ENCODE measurements at regions not wholly inside any gene's neighbourhood (a gene's known extent, or its start where the extent isn't known, plus 50 kb on each side); places are given as distances from the start of the nearest gene placed in this dataset.
"Not testable (repeated sequence)": the region's sequence is repeated elsewhere in the genome, so short reads cannot be mapped to it uniquely, and the experiment has no call there.

- no peak for DNase-seq
- intact Hi-C loops (cut with DNase I), result no loop called here
Measured at GRCh38 chr2:52035391-52035790, 1003.5 kb upstream of the NRXN1 start.

GRCh38 chr2:52034706-52035105, 1002.8 kb upstream of the NRXN1 start:
- intact Hi-C loops (cut with DNase I), result no loop called here
- DNase-seq, result no peak

- no peak for DNase-seq
- intact Hi-C loops (cut with DNase I), result no loop called here
Measured at GRCh38 chr2:52022006-52022405, 990.1 kb upstream of the NRXN1 start.

DNA sequence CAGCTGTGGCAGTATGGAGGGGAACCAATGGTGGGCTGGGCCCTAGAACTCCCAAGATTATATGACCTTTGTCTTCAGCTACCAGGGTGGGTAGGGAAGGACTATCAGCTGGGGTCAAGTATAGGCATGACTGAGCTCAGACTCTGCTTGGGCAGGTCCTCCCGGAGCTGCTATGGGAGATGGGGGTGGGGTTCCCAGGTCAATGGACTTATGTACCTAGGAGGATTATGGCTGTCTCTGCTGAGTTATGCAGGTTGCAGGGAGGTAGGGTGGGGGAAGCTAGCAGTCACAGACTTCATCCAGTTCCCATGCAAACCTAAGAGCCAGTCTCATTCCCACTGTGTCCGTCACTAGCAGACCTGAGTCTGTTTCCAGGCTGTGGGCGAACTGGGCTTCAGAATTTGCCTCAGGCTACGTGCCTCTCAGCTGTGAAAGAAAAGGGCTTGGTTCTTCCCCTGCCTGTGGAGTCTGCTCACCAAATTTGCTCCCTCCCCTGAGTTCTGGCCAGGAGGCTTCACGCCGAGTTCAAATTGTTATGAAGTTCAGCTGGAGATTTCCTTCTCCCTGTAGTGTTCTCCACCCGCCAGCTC, 985.8 kb upstream of the NRXN1 start:
- no peak for DNase-seq

GRCh38 chr2:52006821-52007366, 975.0 kb upstream of the NRXN1 start:
- intact Hi-C loops (cut with DNase I); DNase-seq: not testable (repeated sequence)

More for the DNA sequence above, 985.8 kb upstream of the NRXN1 start:
- intact Hi-C loops (cut with DNase I), result no loop called here

GRCh38 chr2:52000151-52000855, 968.4 kb upstream of the NRXN1 start:
- intact Hi-C loops (cut with DNase I), result no loop called here
- no peak for DNase-seq

DNA sequence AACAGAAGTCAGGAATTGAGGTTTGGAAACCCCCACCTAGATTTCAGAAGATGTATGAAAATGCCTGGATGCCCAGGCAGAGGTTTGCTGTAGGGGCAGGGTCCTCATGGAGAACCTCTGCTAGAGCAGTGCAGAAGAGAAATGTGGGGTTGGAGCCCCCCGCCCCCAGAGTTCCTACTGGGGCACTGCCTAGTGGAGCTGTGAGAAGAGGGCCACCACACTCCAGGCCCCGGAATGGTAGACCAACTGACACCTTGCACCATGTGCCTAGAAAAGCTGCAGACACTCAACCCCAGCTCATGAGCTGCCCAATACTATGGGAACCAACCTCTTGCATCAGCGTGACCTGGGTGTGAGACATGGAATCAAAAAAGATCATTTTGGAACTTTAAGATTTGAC, 967.0 kb upstream of the NRXN1 start:
- intact Hi-C loops (cut with DNase I), result no loop called here
- no peak for DNase-seq

GRCh38 chr2:51997571-51997970, 965.6 kb upstream of the NRXN1 start:
- intact Hi-C loops (cut with DNase I), result no loop called here
- no peak for DNase-seq

DNA sequence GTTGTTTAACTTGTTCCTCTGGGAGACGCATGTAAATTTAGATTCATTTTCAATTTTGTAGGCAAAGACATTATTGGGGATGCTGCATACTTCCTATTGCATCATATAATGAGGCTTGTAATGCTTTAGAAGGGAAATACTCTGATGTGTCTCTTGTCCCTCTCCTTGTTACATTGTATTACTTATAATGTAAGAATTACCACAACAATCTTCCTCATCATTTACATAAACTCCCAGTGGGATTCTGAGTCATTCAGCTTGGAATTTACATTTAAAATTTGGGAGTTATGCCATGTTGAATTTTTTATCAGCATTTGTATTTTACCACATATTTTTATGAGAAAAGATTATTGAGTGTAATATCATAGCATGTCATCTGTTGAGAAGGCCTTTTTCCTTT, 963.4 kb upstream of the NRXN1 start:
- no peak for DNase-seq
- intact Hi-C loops (cut with DNase I), result no loop called here

DNA sequence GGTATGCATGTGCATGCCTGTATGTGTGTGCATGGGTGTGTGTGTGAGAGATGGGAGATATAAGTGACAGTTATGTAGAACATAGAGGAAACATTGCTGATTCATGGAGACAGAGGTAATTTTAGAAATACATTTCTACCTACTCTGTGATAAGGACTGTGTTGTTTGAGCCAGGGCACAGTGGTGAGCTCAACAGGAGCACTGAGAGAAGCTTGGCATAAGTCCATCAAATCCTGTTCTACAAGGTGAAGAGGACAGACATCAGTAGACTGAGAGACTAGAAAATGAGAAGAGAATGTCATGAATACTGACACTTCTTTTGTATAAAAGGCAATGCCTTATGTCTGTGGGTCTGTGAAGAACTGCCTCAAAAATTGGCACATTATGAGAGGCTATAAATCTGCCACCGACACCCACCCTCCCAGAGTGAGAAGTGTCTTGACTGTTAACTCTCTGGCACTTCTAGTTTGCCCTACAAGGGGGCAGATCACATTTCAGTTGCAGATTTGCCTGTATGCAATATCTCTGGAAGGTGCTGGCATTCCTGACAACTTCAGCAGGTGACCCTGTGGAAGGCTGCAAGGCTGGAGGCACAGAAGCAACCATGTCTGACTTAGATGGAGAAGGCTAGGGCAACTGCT, 962.3 kb upstream of the NRXN1 start:
- intact Hi-C loops (cut with DNase I), result no loop called here
- DNase-seq, result no peak

GRCh38 chr2:51990684-51991083, 958.8 kb upstream of the NRXN1 start:
- DNase-seq, result no peak
- intact Hi-C loops (cut with DNase I), result no loop called here

DNA sequence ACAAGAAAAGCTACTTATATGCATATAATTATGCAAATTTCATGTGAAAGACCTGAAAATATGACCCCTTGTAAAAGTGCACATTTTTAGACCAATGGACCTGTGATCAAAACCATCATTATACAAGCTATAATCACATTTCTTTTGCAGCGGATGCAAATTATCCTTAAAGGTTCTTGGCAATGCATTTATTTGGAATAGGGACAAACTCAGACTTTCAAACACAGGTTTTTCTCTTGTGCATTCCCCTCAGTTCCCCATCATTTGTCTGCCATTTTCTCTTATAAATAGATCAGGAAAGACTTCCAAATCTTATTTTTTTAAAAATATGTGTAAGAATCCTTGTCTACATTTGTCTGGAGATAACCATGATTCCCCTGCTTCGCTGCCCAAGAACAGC, 954.2 kb upstream of the NRXN1 start:
- intact Hi-C loops (cut with DNase I), result no loop called here
- no peak for DNase-seq

DNA sequence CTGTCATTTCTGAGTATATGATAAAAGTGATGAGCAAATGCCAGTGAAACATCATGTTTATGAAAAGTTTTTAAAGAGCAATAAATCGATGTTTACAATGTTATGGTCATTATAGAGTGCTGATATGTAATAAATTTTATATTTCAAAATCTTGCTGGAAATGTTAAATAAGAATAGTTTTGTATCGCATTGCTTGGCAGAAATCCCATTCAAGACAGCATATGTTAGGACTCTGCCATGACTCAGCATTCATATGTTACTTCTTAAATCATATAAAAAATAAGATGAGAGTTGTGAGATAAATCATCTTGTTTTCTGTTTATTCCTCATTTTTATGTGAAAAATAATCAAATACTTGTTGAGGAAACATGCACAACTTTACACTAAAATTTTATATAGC, 949.9 kb upstream of the NRXN1 start:
- intact Hi-C loops (cut with DNase I), result no loop called here
- no peak for DNase-seq

DNA sequence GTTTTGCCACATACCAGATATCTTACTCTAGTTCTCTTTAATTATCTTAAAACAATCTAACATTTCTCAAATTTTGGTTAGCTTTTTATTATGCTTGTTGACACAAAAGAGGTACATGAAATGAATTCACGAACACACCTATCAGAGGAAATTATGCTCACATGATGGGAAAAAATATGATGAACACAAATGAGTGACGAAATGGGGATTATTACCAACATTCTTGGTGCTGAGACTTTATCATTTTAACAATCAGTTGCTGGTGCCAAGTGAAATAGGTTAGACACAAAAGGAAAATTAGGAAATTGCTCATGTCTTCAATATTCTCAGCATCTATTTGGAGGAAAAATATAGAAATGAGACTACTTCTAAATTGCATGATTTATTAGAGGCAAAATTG, 944.7 kb upstream of the NRXN1 start:
- intact Hi-C loops (cut with DNase I), result no loop called here
- DNase-seq, result no peak

- intact Hi-C loops (cut with DNase I), result no loop called here
- no peak for DNase-seq
Measured at GRCh38 chr2:51971136-51971535, 939.2 kb upstream of the NRXN1 start.

GRCh38 chr2:51969347-51969746, 937.4 kb upstream of the NRXN1 start:
- intact Hi-C loops (cut with DNase I), result no loop called here

GRCh38 chr2:51960841-51961335, 929.0 kb upstream of the NRXN1 start:
- intact Hi-C loops (cut with DNase I), result no loop called here

More at GRCh38 chr2:51969347-51969746, 937.4 kb upstream of the NRXN1 start:
- no peak for DNase-seq

GRCh38 chr2:51960281-51960680, 928.3 kb upstream of the NRXN1 start:
- intact Hi-C loops (cut with DNase I), result no loop called here
- no peak for DNase-seq

More at GRCh38 chr2:51960841-51961335, 929.0 kb upstream of the NRXN1 start:
- DNase-seq, result no peak

GRCh38 chr2:51959696-51960095, 927.8 kb upstream of the NRXN1 start:
- DNase-seq, result no peak
- intact Hi-C loops (cut with DNase I), result no loop called here

- no peak for DNase-seq
- intact Hi-C loops (cut with DNase I), result no loop called here
Measured at GRCh38 chr2:51953931-51954330, 922.0 kb upstream of the NRXN1 start.
